H1 (cell line): ENCODE measurements at regions not wholly inside any gene's neighbourhood (a gene's known extent, or its start where the extent isn't known, plus 50 kb on each side); places are given as distances from the start of the nearest gene placed in this dataset.

Experiments used
- BACH1 ChIP-seq: IDR thresholded peaks from 2 replicates; pipeline ENCODE4 v1.6.1; 2012; ENCODE audit warnings: low read length, improper control_type of control experiment
- KDM5A ChIP-seq: fragments of 200-600 bp; IDR thresholded peaks from 2 replicates; pipeline ENCODE4 v1.7.1; 2012; ENCODE audit warnings: mild to moderate bottlenecking, low read length, inconsistent platforms, mixed read lengths
- POU5F1 ChIP-seq: IDR thresholded peaks from 2 replicates; pipeline ENCODE4 v1.6.1; 2011; ENCODE audit warnings: low read depth, mild to moderate bottlenecking, low read length, moderate library complexity

DNA sequence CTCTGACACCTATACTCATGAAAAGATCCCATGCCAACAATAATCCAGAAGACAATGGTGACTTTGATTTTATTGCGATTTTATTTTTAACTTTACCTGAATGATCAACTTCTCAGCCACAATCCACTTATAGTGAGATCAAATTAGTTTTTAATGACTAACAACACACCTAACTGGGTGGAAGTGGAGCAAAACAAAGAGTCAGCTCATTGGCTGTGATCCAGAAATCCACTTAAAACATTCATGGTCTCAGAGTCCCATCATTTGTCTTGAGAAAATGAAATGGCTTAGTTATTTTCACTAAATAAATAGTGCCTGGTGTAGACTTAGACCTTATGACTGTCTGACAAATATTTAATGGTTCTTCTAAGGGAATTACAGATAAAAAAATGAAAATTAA, 1177.8 kb downstream of the NLGN4Y start (continued):
- TF ChIP-seq POU5F1 (no peak), BACH1 (no peak), KDM5A (no peak)
